SH-SY5Y (cell line): ENCODE measurements at regions not wholly inside any gene's neighbourhood (a gene's known extent, or its start where the extent isn't known, plus 50 kb on each side); places are given as distances from the start of the nearest gene placed in this dataset.
A peak's percentile ranks its signal among the peaks of the same experiment; 100 is the strongest.

Source experiments
- GATA2 ChIP-seq: IDR thresholded peaks from 2 replicates; pipeline ENCODE4 v1.6.1; 2011; ENCODE audit warnings: mild to moderate bottlenecking, low read depth, low read length
- GATA3 ChIP-seq: IDR thresholded peaks from 2 replicates; pipeline ENCODE4 v1.6.1; 2011; ENCODE audit warnings: low read depth, mild to moderate bottlenecking, low read length, moderate library complexity

DNA sequence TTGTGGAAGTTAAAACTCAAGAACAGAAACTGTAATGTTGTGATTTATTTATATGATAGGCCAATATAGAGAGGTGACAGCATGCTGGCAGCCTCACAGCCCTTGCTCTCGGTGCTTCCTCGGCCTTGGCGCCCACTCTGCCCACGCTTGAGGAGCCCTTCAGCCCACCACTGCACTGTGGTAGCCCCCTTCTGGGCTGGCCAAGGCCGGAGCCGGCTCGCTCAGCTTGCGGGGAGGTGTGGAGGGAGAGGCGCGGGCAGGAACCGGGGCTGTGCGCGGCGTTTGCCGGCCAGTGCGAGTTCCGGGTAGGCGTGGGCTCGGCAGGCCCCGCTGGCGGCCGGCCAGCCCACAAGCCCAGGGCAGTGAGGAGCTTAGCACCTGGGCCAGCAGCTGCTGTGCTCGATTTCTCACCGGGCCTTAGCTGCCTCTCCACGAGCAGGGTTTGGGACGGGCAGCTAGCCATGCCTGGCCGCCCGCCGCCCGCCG lies 65.8 kb upstream of the SLC8A3 start:
- no peak for TF ChIP-seq GATA3
- 0 out of 2 replicates have a peak, but pooled peaks have one; percentile 12 for TF ChIP-seq GATA2
